Medulla oblongata (tissue), 1 donor: ENCODE measurements at regions not wholly inside any gene's neighbourhood (a gene's known extent, or its start where the extent isn't known, plus 50 kb on each side); places are given as distances from the start of the nearest gene placed in this dataset.
A peak's percentile ranks its signal among the peaks of the same experiment; 100 is the strongest.

Experiments used
- DNase-seq: peaks from one replicate; pipeline ENCODE4 v3.0.0-alpha.2; 2015; ENCODE audit errors: extremely low spot score

DNA sequence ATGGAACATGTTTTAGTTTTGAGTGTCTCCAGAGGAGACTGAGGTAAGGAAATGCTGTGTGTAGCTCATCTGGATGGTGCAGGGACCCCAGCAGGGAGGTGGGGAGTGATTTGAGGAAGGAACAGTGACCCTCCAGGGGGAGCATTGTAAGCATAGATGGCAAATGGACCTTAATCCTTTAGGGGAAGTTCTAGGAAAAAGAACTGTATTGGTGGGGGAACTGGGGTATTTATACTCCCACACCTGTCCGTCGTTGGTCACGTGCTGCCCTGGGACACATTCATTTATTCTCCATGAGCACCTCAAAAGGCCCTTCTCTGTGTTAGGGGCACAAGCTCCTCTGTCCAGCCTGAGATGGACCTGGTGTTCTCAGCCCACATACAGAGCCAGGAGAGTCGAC, 233.9 kb upstream of the HDAC4 start:
- no peak for DNase-seq

DNA sequence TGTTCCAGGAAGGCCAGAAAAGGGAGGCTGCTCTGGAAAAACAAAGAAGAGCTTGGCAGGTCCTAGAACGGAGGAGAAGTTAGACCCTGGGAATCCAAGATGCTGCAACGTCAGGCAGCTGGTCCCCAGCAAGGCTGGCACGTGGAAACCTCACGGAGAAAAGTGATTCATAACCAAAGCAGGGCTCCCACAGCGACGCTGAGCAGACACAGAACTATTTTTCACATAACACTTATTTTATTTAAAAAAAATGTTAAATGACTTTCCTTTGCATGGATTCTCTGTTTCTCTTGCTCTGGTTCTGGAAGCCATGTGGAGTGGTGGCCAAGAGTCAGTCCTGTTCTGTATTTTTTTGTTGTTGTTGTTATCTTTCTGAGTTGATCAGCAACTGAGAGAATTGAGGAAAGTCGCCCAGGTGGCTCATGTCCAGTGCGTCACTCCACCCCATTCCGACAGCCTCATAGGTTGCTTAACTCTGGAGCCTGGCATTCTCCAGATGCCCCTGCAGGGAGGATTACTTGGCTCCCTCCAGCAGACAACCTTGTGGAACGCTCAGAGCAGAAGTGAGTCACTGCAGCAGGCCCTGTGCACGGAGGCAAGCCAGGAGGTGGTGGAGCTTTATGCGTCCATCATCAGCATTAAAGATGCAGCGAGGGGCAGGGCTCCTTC, 229.9 kb upstream of the HDAC4 start:
- DNase-seq: no peak

DNA sequence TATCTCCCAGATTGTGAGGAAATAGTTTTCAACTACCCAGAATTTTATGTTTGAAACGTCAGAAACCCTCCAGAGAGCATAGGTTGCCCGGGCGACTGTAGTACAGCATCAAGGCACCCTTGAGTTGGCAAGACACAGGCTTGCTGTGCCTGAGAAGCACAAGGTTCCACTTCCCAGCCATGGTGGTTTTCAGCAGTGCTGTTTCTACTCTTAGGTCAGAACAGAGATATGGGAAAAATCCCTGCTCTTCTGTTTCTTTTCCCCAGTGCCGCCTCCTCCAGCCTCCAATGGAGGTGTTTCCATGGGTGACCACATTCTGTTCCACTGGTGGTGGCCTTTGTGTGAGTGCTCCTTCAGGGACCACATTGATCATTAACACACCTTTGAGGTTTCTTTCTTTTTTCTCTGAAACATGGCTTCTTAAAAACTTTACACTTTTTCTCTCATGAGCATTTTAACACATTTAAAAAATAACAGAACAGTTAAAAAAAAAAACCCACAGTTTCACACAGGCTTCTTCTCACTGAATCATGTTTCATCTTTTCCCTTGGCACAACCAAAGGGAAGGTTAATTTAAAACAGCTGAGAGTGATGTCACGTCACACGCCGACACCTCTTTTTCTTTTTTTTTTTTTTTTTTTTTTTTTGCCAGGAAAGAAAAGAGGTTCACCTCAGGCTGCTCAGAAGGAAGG, 229.3 kb upstream of the HDAC4 start:
- DNase-seq: no peak

DNA sequence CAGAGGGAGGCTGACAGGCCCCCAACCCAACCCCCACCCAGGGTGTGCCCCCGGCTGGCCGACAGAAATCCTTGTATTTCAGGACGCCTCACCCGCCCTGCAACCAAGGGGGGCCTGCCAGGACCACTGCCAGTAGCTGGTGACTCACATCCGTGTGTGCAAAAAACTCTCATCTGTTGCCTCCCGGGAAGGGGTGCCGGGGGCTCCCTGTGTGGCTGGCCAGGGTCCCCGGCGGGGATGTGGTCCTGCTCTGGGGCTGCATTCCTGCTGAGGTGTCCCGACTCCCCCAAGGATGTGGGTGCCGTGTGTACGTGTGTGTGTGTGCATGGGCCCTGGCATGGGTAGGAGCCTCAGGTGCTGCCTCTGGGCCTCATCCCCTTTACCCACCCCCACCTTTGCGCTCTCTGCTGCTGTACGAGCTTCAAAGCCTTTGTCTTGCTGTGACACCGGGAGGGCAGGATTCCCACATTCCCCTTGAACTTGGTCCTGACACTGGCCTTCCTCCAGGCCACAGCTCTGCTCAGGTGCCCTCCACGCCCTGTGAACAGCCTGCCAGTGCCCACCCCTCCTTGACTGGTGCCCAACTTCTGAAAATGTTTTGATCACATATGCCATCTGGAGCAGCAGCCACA, 226.3 kb upstream of the HDAC4 start:
- DNase-seq: no peak

DNA sequence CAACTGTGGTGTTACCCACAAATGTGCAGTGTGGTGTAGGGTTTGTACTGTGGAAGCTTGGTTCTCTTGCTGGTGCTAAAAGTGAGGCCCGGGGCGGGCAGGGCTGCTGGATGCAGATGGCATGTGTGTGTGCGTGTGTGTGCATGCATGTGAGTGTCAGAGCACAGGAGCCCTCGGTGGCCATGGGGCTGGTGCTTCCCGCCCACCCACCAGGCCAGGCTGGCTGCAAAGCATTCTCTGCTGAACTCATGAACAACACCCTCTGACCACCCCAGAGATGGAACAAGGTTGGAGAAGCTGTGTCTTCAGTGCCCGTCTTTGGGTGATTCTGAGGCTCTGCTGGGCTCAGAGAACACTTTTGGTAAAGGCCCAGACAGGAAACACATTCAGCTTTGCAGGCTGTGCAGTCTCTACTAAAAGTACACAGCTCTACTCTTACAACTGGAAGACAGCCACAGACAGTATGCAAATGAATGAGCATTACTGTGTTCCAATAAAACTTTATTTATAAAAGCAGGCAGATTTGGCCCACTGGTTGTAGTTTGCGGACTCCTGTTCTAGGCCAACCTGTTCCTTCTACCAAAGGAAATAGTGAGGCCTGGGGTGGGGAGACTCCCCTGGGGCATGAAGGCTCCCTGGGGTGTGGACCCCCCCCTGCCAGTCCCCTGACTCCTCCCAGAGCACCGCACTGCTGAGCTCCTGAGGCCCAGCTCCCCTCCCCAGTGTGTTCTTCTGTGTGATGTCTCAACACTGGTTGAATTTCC, 225.3 kb upstream of the HDAC4 start:
- DNase-seq: no peak

DNA sequence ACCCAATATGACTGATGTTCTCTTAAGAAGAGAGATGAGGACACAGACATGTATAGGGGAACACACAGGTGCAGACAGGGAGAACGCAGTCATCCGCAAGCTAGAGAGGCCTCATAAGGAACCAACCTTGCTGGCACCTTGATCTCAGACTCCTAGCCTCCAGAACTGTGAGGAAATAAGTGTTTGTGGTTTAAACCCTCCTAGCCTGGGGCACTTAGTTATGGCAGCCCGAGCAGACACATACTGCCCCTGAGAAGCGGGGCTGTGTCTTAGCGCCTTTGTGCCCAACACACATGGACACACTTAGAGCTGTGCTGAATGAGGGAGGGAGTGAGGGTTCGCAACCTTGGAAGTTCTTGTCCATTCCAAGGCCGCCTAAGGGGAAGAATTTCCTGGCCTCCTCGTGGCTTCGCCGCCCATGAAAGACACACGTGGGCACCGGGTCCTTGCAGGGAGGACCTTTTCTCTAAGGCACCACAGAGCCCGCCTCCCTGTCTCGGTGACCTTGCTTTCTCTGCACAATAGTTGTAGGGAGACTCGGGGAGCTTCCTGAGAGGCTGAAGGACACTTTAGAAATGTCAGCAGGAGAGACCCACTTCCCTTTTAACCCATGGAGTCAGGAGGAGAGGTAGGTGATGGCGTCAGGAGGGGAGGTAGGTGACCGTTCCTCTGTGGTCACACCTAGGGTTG, 224.5 kb upstream of the HDAC4 start:
- no peak for DNase-seq

DNA sequence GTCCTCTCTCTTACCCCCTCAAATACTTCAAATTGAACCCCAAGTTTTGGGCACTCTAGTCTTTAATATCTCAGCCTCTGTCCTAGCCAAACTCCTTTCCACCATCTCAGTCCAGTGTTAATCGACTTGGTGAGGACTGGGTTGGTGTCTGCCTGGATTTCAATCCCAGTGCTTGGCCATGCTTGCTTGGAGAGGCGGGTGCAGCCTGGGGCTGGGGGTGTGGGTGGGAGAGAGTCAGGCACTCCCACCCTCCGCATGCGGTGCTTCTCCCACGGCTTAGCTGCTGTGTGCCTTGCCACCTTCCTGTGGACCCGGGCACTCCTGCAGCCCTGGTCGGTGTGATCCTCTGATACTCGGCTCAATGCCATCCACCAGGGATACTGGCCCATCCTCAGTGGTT, 220.8 kb upstream of the HDAC4 start:
- DNase-seq: no peak

DNA sequence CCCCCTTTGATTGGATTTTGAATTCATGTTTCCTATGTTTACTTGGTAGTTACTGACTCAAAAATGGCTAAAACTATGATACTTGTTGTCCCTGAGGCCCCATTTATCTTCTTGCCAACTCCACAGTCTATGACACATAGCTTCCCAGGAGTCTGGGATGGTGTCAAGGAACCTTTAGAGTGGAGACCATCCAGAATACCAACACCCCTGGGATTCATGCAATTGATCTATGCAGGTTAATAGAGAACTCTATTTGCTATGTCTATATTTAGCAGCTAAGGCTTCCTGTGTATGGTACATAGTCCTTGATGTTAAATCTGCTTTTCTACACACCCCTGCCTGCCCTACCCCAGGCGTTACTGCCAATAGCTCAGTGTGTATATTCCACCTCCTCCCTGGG, 218.5 kb upstream of the HDAC4 start:
- no peak for DNase-seq

DNA sequence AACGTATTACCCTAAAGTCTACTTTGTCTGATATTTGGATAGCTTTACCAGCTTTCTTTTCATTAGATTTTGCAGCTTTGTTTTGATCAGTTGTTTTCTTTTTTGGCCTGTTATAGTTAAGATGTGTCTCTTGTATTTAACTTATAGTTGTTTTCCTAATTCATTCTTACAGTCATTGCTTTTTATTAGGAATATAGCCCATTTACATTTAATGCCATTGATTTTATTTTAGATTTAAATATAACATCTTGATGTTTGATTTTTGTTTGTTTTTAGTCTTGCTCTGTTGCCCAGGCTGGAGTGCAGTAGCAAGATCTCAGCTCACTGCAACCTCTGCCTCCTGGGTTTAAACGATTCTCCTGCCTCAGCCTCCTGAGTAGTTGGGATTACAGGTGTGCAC, 215.9 kb upstream of the HDAC4 start:
- DNase-seq: no peak

DNA sequence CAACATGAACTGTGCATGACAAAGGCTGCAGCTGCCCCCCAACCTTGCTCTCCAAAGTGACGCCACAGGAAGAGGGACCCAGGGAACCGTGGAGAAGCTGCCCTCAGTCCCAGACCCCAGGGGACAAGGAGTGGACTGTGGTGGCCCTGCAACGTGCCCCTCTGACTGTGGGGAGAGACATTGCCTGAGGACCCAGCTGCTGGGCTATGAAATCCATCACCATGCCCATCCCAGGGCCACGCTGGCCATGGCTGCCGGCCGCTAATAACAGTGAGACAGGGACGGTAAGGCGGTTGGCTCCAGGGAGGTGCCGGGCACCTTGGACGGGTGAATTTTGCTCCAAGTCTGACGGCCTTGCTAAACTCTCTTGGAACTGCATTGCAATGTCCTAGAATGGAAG, 211.3 kb upstream of the HDAC4 start:
- DNase-seq: no peak

DNA sequence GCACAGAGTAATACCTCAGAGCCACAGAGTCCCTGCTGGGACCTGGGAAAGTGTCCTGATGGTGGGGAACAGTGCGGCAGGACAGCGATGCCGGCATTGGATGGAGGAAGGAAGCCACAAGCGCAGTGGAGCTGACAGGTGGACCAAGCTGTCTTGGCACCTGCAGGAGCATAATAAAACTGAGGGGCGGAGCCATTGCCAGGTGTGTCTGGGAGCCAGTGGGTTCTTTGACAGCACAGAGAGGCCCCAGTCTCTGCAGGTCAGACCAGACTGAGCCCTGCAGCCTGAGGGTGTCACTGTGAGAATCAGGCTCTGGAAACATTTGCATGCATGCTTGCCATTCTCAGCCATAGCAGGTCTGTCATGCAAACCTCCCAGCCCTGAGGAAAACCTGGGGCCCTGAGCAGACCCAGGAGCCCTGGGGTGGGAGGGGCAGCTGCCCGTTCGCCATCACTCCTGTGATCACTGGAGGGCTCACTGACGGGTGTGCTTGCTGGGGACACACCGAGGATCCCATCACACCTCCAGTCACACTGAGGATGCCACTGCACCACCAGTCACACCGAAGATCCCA, 210.5 kb upstream of the HDAC4 start:
- DNase-seq: no peak

DNA sequence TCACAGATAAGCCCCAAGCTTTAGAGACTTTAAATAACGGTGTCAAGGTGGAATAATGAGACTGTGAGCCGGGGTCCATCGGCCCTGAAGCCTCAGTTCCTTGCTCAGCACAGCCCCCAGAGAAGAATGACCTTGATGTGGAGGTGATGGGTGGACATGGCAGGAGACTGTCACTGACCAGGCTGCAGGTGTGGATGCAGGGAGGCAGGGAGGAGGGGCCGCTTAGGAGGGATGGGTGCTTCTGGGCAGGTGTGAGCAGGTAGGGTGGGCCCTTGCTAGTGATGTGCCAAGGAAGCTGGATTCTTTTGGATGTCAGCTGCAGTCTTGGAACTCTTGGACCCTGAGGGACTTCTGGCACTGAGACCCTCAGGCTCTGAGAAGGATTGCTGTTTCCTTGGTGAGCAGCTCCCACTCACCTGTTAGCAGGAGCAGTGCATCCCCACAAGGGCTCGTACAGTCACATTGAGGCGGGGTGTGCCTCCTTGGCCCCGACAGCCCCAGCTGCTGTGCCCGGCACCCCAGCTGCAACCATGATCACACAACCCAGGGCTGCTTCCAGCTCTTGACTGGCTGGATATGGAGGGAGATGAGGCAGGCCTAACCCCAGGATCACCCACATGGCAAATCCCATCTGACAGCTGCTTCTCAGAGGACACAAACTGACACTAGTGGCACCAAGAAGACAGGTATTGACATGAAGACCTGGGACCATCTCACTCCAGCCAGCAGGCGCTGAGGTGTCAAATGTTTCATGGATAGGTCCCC, 209.8 kb upstream of the HDAC4 start:
- no peak for DNase-seq

DNA sequence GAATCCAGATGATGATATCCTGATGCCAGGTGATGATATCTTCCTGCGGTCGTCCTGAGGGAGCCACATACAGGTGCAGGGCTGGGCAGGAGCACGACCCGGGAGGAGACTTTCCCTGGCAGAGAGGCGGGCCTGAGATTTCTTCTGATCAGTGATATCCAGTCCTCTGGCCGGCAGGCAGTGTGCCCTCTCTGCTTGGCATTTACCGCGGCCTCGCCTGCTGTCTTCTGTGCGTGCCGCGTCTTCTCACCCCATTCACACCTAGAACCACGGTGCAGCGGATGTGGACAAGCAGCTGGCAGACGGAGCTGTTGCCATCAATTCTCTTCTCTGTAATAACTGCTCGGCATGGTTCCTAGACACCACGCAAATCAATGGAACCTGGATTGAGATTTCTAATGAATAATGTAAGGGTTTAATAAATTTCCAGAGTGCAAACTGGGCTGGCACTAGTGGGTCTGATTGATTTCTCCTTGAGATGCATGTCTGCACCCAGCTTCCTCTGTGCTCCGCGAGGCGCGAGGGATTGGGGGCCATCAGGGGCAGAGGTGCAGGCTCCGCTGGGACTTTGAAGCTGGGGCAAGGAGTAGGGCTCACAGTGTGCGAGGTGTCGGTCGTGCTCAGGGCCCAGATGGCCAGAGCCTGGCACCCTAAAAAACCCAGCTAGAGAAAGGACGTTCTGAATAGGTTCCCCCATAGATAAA, 208.9 kb upstream of the HDAC4 start:
- DNase-seq: no peak

DNA sequence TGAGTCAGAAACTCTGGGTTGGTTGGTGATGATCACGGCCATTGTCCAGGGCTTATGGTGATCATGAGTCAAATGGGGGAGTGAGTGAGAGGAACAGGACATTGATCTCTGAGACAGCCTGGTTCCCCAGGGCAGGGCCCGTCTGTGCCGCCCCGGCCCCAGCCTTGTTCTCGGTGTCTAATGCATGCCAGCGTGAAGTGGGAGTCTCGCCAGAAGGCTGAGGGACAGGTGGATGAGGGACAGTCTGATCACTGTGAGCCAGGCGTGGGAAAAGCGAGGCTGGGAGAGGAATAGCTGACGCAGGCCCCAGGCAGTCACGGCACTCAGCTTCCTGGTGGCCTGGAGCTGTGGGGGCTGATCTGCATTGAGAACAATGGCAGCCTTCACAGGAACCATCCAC, 208.3 kb upstream of the HDAC4 start:
- DNase-seq: no peak

DNA sequence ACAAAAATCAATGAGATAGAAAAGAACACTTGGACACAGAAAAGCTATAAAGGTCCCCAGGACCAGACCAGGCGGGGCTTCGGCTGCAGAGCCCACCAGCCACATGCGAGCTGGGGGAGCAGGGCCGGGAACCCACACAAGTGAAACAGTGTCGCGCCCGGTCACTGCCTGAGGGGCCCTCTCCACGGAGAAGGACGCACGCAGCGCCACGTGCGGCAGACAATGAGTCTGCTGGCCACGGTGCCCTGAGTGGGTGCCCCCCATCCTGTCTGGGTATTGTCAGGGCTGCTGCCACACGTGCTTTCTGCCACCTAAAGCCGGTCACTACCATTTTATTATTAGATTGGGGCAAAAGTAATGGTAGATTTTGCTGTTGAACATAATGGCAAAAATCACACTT, 207.9 kb upstream of the HDAC4 start:
- DNase-seq: no peak

DNA sequence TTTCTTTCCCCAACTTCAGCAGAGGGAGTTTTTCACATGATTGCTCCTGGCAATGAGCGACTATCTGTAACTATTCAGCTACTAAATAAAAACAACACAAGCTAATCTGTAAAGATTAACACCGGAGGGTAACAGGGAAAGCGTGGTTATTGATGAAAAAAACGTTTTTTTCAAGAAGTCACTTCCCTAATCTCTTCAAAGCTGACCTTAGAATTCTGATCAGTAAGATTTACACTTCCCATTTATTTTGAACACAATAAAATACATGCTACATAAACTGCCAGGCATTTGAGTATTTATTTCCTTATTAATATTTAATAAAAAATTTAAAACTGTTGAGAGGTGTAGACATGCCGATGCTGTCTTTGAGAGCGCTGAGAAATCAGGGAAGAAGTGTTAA, 207.4 kb upstream of the HDAC4 start:
- DNase-seq: no peak

DNA sequence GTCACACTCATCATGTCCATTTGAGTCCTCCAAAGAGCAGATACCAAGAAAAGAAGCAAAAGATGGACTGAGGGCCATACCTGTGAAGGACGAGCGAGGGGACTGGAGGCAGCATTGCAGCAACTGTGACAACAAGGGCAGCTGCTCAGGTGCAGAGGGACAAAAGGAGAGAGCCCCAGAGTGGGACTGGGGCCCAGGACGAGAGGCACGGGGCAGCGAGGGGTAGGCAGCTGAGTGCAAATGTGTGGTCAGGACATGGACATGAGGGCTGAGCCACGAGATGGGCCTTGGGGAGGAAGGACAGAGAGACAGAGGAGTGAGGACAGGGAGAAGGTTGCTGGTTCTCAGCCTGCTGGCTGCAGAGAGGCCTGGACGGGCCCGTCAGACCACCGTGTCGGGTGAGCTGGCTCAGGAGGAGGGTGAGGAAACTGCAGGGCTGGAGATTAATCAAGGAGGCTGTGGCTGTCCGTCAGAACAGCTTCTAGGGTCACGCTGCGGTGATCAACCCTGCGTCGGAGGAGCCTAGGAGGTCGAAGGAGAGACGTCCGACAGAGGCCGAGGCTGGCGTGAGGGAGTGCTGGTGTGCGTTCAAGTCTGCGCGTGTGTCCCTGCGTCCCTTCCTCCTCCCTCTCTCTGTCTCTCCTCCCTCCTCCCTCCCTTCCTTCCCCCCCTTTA, 206.8 kb upstream of the HDAC4 start:
- no peak for DNase-seq

DNA sequence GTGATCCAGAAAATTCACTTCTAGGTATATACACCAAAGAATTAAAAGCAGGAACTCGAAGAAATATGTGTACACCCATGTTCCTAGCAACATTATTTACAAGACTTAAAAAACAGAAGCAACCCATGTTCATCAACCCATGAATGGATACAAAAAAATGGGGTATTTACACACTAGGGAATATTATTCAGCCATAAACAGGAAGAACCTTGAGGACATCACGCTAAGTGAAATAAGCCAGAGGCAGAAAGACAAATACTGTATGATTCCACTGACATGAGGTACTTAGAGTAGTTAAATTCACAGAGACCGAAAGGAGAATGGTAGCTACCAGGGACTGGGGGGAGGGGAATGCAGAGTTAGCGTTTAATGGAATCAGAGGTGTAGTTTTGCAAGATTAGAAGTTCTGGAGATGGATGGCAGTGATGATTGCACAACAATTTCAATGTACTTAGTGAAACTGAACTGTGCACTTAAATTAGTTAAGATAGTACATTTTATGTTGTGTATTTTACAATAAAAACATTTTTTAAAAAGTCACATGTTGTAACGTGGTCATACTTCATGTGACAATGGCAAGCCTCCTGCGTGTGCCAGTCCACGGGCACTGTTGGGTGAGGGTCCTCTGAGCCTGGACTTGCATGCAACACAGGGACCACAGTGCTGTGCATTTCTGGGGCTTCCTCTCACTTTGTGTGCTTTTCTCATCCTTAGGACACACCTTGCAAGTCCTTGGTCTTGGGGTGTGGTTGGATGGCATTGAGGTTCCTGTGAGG, 206.1 kb upstream of the HDAC4 start:
- DNase-seq: no peak

DNA sequence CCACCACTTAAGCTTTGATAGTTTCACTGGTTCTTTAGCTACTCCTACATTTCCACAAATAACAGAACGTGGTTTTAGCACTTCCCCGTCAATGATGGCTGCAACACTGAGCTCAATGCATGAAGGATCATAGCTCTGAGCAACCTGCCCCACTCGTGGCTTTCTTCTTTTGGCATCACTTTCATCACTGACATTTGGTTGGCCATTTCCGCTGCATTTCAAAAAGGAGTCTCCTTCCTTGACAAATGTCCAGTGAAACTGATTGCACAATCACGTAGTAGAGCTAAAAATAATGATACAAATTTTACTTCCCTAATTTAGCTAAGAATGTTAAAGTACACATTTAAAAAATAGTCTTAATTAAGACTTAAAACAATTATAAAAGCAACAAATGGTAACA, 205.2 kb upstream of the HDAC4 start:
- peak; percentile 89 for DNase-seq
